Adrenal gland (tissue), 5 donors: ENCODE measurements at regions not wholly inside any gene's neighbourhood (a gene's known extent, or its start where the extent isn't known, plus 50 kb on each side); places are given as distances from the start of the nearest gene placed in this dataset.

Source experiments
- POLR2A ChIP-seq, 2 donors: fragments of 450-650 bp; IDR thresholded peaks; one replicate each; pipeline ENCODE4 v1.6.1; 2017; ENCODE audit warnings: antibody characterized with exemption in 2 of 2, mild to moderate bottlenecking in 2 of 2, moderate library complexity in 1 of 2
- TF ChIP-seq, protein P1 (sequence below), 6 experiments: fragments of 450-650 bp in 4 of 6; fragments of 200-600 bp in 2 of 6; sonication (generic) in 1 of 6; IDR thresholded peaks; 1 replicate in 5 of 6; 2 replicates in 1 of 6; pipeline versions ENCODE4 v1.5.1 to v1.8.0; 2016 to 2021; ENCODE audit warnings: antibody characterized with exemption in 6 of 6, mild to moderate bottlenecking in 2 of 6, moderate library complexity in 1 of 6
- donor health status: DM: no; HTN: no; CAD: no.

DNA sequence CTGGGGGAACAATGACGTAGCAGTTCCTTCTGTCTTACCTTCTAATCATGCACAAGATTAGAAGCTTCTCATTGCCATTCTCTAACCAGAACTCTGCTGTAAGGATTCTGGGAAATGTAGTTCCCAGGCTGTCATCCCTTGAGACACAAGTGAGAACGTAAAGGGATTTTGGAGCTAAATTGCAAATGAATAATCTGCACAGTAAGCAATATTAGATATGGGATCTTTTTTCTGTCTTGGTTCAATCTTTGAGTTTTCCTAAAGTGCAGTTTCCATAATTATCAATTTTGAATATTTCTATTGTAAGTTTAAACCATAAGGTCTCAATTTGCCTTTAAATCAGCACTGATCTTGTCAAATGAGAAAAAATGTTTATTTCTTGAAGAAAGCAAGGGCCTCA, 189.7 kb upstream of the PLPPR1 start:
- TF ChIP-seq, protein P1, sequence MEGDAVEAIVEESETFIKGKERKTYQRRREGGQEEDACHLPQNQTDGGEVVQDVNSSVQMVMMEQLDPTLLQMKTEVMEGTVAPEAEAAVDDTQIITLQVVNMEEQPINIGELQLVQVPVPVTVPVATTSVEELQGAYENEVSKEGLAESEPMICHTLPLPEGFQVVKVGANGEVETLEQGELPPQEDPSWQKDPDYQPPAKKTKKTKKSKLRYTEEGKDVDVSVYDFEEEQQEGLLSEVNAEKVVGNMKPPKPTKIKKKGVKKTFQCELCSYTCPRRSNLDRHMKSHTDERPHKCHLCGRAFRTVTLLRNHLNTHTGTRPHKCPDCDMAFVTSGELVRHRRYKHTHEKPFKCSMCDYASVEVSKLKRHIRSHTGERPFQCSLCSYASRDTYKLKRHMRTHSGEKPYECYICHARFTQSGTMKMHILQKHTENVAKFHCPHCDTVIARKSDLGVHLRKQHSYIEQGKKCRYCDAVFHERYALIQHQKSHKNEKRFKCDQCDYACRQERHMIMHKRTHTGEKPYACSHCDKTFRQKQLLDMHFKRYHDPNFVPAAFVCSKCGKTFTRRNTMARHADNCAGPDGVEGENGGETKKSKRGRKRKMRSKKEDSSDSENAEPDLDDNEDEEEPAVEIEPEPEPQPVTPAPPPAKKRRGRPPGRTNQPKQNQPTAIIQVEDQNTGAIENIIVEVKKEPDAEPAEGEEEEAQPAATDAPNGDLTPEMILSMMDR (IDR thresholded peaks at IDR 0.05), result no peak
- no peak for TF ChIP-seq POLR2A (IDR thresholded peaks at IDR 0.05)
